ENCODE measurements at regions not wholly inside any gene's neighbourhood (a gene's known extent, or its start where the extent isn't known, plus 50 kb on each side); places are given as distances from the start of the nearest gene placed in this dataset.

DNA sequence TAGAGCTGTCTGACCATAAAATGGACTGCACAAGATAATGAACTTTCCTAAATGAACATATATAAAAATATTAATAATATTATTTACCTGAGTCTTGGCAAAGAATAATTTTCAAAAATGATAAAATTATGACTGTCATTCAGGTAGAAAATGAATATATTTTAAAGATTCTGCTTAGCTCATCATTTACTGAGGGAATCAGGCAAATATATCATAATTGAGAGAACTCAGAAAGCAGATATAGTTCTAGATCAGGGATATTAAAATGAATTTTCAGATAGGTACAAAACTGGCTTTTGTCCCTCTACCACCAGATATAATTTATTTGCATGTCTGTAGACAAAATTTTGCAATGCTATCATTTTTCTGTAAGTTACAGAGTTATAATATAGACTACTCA lies 86.1 kb upstream of the CPM start:
- no peak overlapping the region for H3K4me3 ChIP-seq (ENCODE audit: low read depth, low read length)
- TF ChIP-seq CTCF (IDR thresholded peaks at IDR 0.05; ENCODE audit: borderline replicate concordance, insufficient read depth, low read depth, low read length), result no peak

GRCh38 chr12:69019910-69020309 lies 86.9 kb upstream of the CPM start:
- H3K4me3 ChIP-seq (ENCODE audit: low read depth, low read length), result no peak overlapping the region
- TF ChIP-seq CTCF (IDR thresholded peaks at IDR 0.05; ENCODE audit: borderline replicate concordance, insufficient read depth, low read depth, low read length), result no peak

GRCh38 chr12:69022674-69023073 lies 89.7 kb upstream of the CPM start:
- TF ChIP-seq CTCF (IDR thresholded peaks at IDR 0.05; ENCODE audit: borderline replicate concordance, insufficient read depth, low read depth, low read length), result no peak
- no peak overlapping the region for H3K4me3 ChIP-seq (ENCODE audit: low read depth, low read length)

DNA sequence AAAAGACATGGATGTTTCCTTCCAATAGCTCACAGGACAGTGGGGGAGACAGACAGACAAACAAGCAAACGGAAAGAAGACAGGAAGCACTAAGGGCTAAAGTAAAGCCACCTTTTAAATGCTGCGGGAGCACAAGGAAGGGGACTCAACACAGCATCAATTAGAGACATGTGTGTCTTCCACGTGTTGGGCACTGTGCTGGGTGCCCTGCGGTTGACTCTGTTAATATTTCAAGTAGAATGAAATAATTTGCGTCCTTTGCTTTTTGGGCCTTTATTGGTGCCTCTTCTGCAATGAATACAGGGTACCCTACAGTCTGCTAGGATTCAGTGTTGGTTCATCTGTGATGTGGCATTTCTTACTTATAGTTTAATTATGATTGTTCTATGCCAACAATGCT lies 90.9 kb upstream of the CPM start:
- TF ChIP-seq CTCF (IDR thresholded peaks at IDR 0.05; ENCODE audit: borderline replicate concordance, insufficient read depth, low read depth, low read length), result no peak
- no peak overlapping the region for H3K4me3 ChIP-seq (ENCODE audit: low read depth, low read length)

DNA sequence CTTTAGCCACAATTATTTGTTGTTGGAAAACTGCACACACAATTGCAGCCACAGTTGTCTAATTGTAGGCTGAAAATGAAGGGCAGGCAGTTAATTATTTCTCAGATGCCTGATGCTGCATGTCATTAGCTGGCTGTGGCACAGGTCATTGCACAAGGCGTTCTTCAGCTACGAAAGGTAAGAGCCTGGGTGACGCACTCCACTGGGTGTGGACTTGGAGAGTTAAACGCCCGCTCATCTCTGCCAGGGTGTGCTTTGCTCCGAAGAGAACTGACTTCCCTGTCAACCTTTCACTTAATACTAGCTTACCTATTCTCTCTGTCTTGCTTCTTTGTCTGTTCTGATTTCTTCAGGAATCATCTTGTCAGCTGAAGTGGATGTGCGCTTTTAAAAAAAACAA lies 91.4 kb upstream of the CPM start:
- no peak overlapping the region for H3K4me3 ChIP-seq (ENCODE audit: low read depth, low read length)
- no peak for TF ChIP-seq CTCF (IDR thresholded peaks at IDR 0.05; ENCODE audit: borderline replicate concordance, insufficient read depth, low read depth, low read length)

DNA sequence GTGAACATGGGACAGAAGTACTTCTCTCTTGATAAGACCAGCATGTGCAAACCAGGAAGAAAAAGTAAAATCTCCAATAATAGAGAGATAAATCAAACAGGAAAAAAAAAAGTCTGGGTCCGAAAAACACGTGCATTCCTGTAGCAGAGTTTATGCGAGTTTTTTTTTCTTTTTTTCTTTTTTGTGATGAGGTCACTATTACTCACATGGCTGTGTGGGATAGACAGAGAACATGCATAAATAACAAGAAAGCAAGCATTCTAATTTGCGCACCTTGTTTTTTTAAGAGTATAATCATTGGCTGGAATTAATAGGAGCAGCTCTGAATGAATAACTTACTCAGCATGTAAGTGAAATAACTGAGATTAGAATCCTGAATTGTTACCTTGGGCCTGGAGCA lies 91.9 kb upstream of the CPM start:
- no peak for TF ChIP-seq CTCF (IDR thresholded peaks at IDR 0.05; ENCODE audit: borderline replicate concordance, insufficient read depth, low read depth, low read length)
- no peak overlapping the region for H3K4me3 ChIP-seq (ENCODE audit: low read depth, low read length)

DNA sequence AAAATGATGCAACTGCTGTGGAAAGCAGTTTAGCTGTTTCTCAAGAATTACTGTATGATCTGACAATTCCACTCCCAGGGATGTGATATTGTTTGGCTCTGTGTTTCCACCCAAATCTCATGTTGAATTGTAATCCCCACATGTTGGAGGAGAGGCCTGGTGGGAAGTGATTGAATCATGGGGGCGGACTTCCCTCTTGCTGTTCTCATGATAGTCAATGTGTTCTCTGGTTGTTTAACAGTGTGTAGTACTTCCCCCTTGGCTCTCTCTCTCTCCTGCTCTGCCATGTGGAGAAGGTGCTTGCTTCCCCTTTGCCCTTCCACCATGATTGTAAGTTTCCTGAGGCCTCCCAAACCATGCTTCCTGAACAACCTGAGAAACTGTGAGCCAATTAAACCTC lies 93.4 kb upstream of the CPM start:
- TF ChIP-seq CTCF (IDR thresholded peaks at IDR 0.05; ENCODE audit: borderline replicate concordance, insufficient read depth, low read depth, low read length), result no peak

More for the DNA sequence above, 93.4 kb upstream of the CPM start:
- H3K4me3 ChIP-seq (ENCODE audit: low read depth, low read length), result no peak overlapping the region

Data from GM12875 (cell line).